NCI-H2227 treated with DMSO at 0.1 percent for 48 hours (cell line): ENCODE measurements at regions not wholly inside any gene's neighbourhood (a gene's known extent, or its start where the extent isn't known, plus 50 kb on each side); places are given as distances from the start of the nearest gene placed in this dataset.

Experiments
- DNase-seq: peaks from one replicate; lab custom pipeline; 2025; lab: John Stamatoyannopoulos, UW

- no peak for DNase-seq
Measured at GRCh38 chr15:35727627-35728026, 181.7 kb upstream of the DPH6 start.

GRCh38 chr15:35728219-35728940 is 182.4 kb upstream of the DPH6 start:
- DNase-seq, result peak; percentile 12

GRCh38 chr15:35736150-35736549 is 190.2 kb upstream of the DPH6 start:
- no peak for DNase-seq

GRCh38 chr15:35737441-35737840 is 191.5 kb upstream of the DPH6 start:
- no peak for DNase-seq

- DNase-seq, result no peak
Measured at GRCh38 chr15:35738370-35738769, 192.4 kb upstream of the DPH6 start.

GRCh38 chr15:35740761-35741160 is 194.8 kb upstream of the DPH6 start:
- DNase-seq, result no peak

- DNase-seq, result no peak
Measured at GRCh38 chr15:35741395-35741794, 195.4 kb upstream of the DPH6 start.

- no peak for DNase-seq
Measured at GRCh38 chr15:35741881-35742280, 195.9 kb upstream of the DPH6 start.

- DNase-seq, result no peak
Measured at GRCh38 chr15:35743321-35743720, 197.4 kb upstream of the DPH6 start.

GRCh38 chr15:35746121-35746520 is 200.2 kb upstream of the DPH6 start:
- DNase-seq, result no peak

GRCh38 chr15:35748105-35748504 is 202.1 kb upstream of the DPH6 start:
- no peak for DNase-seq

GRCh38 chr15:35750051-35750450 is 204.1 kb upstream of the DPH6 start:
- no peak for DNase-seq

GRCh38 chr15:35751413-35752133 is 205.6 kb upstream of the DPH6 start:
- peak; percentile 77 for DNase-seq

GRCh38 chr15:35752134-35752466 is 206.1 kb upstream of the DPH6 start:
- DNase-seq, result no peak

GRCh38 chr15:35753486-35753885 is 207.5 kb upstream of the DPH6 start:
- no peak for DNase-seq

GRCh38 chr15:35755237-35755802 is 209.4 kb upstream of the DPH6 start:
- DNase-seq, result no peak

- DNase-seq, result no peak
Measured at GRCh38 chr15:35756623-35757022, 210.7 kb upstream of the DPH6 start.

- no peak for DNase-seq
Measured at GRCh38 chr15:35757361-35757760, 211.4 kb upstream of the DPH6 start.

- no peak for DNase-seq
Measured at GRCh38 chr15:35757765-35758164, 211.8 kb upstream of the DPH6 start.

GRCh38 chr15:35764661-35765519 is 218.9 kb upstream of the DPH6 start:
- DNase-seq, result no peak

GRCh38 chr15:35768949-35769348 is 223.0 kb upstream of the DPH6 start:
- DNase-seq, result no peak

GRCh38 chr15:35769656-35770055 is 223.7 kb upstream of the DPH6 start:
- DNase-seq, result no peak
